ENCODE measurements at regions not wholly inside any gene's neighbourhood (a gene's known extent, or its start where the extent isn't known, plus 50 kb on each side); places are given as distances from the start of the nearest gene placed in this dataset.

GRCh38 chr16:11470676-11471415, 115.9 kb downstream of the LITAF start:
- no peak for TF ChIP-seq CTCF (IDR thresholded peaks at IDR 0.05; ENCODE audit: low read depth, low read length, missing control alignments)
- Histone ChIP-seq H3K36me3 (replicated peaks) (no peaks in the 10 kb centered on the region), H3K27ac (no peak overlapping the region), H3K4me3 (ENCODE audit: low read depth, low read length) (no peak overlapping the region), H3K27me3 (replicated peaks) (no peaks in the 10 kb centered on the region)
- in situ Hi-C loops (cut with HindIII; ENCODE audit: low pct_ligation_motif_present, low sequenced_read_pairs) = no loop called here
- peak; percentile 16 for DNase-seq

- H3K27me3 ChIP-seq (replicated peaks) = no peaks in the 10 kb centered on the region
- in situ Hi-C loops (cut with HindIII; ENCODE audit: low pct_ligation_motif_present, low sequenced_read_pairs) = no loop called here
- no peak overlapping the region for H3K4me3 ChIP-seq (ENCODE audit: low read depth, low read length)
- no peak overlapping the region for H3K27ac ChIP-seq
- no peak for TF ChIP-seq CTCF (IDR thresholded peaks at IDR 0.05; ENCODE audit: low read depth, low read length, missing control alignments)
- DNase-seq = no peak
- no peaks in the 10 kb centered on the region for H3K36me3 ChIP-seq (replicated peaks)
These were observed 115.2 kb downstream of the LITAF start for GRCh38 chr16:11471548-11471947.

GRCh38 chr16:11472410-11472809, 114.3 kb downstream of the LITAF start:
- Histone ChIP-seq H3K27me3 (replicated peaks) (no peaks in the 10 kb centered on the region), H3K27ac (no peak overlapping the region), H3K4me3 (ENCODE audit: low read depth, low read length) (no peak overlapping the region), H3K36me3 (replicated peaks) (no peaks in the 10 kb centered on the region)
- DNase-seq = no peak
- in situ Hi-C loops (cut with HindIII; ENCODE audit: low pct_ligation_motif_present, low sequenced_read_pairs) = no loop called here
- no peak for TF ChIP-seq CTCF (IDR thresholded peaks at IDR 0.05; ENCODE audit: low read depth, low read length, missing control alignments)

GRCh38 chr16:11472851-11473250, 113.9 kb downstream of the LITAF start:
- H3K27me3 ChIP-seq (replicated peaks) = no peaks in the 10 kb centered on the region
- no peak overlapping the region for H3K4me3 ChIP-seq (ENCODE audit: low read depth, low read length)
- H3K27ac ChIP-seq = no peak overlapping the region
- no peak for TF ChIP-seq CTCF (IDR thresholded peaks at IDR 0.05; ENCODE audit: low read depth, low read length, missing control alignments)
- no peak for DNase-seq
- in situ Hi-C loops (cut with HindIII; ENCODE audit: low pct_ligation_motif_present, low sequenced_read_pairs) = no loop called here
- H3K36me3 ChIP-seq (replicated peaks) = no peaks in the 10 kb centered on the region

- no peak for TF ChIP-seq CTCF (IDR thresholded peaks at IDR 0.05; ENCODE audit: low read depth, low read length, missing control alignments)
- Histone ChIP-seq H3K27ac (no peak overlapping the region), H3K4me3 (ENCODE audit: low read depth, low read length) (no peak overlapping the region), H3K36me3 (replicated peaks) (no peaks in the 10 kb centered on the region), H3K27me3 (replicated peaks) (no peaks in the 10 kb centered on the region)
- DNase-seq = no peak
- in situ Hi-C loops (cut with HindIII; ENCODE audit: low pct_ligation_motif_present, low sequenced_read_pairs) = no loop called here
These were observed 113.0 kb downstream of the LITAF start for GRCh38 chr16:11473728-11474127.

Measured in brain microvascular endothelial cell (primary cell).